ENCODE measurements at regions not wholly inside any gene's neighbourhood (a gene's known extent, or its start where the extent isn't known, plus 50 kb on each side); places are given as distances from the start of the nearest gene placed in this dataset.

GRCh38 chr1:79945391-79945790, 938.9 kb upstream of the ADGRL4 start (continued):
- TF ChIP-seq CHD7 (IDR thresholded peaks at IDR 0.05; ENCODE audit: insufficient replicate concordance, low read length) (no peak), PHF8 (conservative IDR thresholded peaks at IDR 0.05; ENCODE audit: low read depth, low read length) (no peak), JUN (IDR thresholded peaks at IDR 0.05; ENCODE audit: low read depth, low read length) (no peak), ATF3 (IDR thresholded peaks at IDR 0.05; ENCODE audit: insufficient read depth, low read depth, low read length) (no peak), KDM5A (IDR thresholded peaks at IDR 0.05; ENCODE audit: low read length) (no peak), SP2 (IDR thresholded peaks at IDR 0.05; ENCODE audit: low read length) (no peak), EP300 (IDR thresholded peaks at IDR 0.05; ENCODE audit: borderline replicate concordance in 1 of 2, low read depth in 2 of 2, low read length in 2 of 2) (no peak), ATF2 (IDR thresholded peaks at IDR 0.05; ENCODE audit: low read length) (no peak), HDAC2 (IDR thresholded peaks at IDR 0.05; ENCODE audit: borderline replicate concordance in 1 of 2, low read depth in 2 of 2, low read length in 2 of 2) (no peak)

Data from H1 (cell line).